ENCODE measurements at regions not wholly inside any gene's neighbourhood (a gene's known extent, or its start where the extent isn't known, plus 50 kb on each side); places are given as distances from the start of the nearest gene placed in this dataset.

GRCh38 chr12:127819056-127819455 is 447.9 kb upstream of the TMEM132C start:
- H3K4ac ChIP-seq (ENCODE audit: low read length) = no peak overlapping the region
- DNase-seq (ENCODE audit: low spot score) = no peak
- H3K23ac ChIP-seq (ENCODE audit: low read depth, low read length, poor library complexity) = no peak overlapping the region
- H4K8ac ChIP-seq (ENCODE audit: low read depth, low read length) = no peak overlapping the region
- H3K9me3 ChIP-seq (replicated peaks in 1 of 2; ENCODE audit: control insufficient read depth in 2 of 2, insufficient read depth in 1 of 2, low read depth in 1 of 2, low read length in 2 of 2) = peaks cover 0 to 1% of the 10 kb centered on the region in 2 donors
- no peak overlapping the region for H3K14ac ChIP-seq (ENCODE audit: low read length)
- no peak overlapping the region for H3K27ac ChIP-seq (replicated peaks; ENCODE audit: low read length)
- H3K79me1 ChIP-seq (ENCODE audit: low read depth, low read length) = no peaks in the 10 kb centered on the region
- H2AK5ac ChIP-seq (ENCODE audit: low read depth, low read length) = no peak overlapping the region
- no CpG with 5 or more reads among the region's 4 CpGs for WGBS, 2 donors (ENCODE audit: extremely low coverage in 2 of 2, insufficient read length in 2 of 2, insufficient replicate concordance in 1 of 2)
- no peak overlapping the region for H3K18ac ChIP-seq (ENCODE audit: low read length)
- H3K27me3 ChIP-seq (ENCODE audit: control insufficient read depth in 3 of 3, insufficient read depth in 3 of 3, low read depth in 1 of 3, low read length in 3 of 3) = no peaks in the 10 kb centered on the region
- no peak overlapping the region for H2BK12ac ChIP-seq (ENCODE audit: low read length)
- H3K4me3 ChIP-seq (ENCODE audit: low read length in 2 of 2) = no peak overlapping the region
- no peak overlapping the region for H2BK120ac ChIP-seq (ENCODE audit: low read depth, low read length)
- H2BK15ac ChIP-seq (ENCODE audit: low read length) = no peak overlapping the region
- no peak overlapping the region for H2AFZ ChIP-seq (ENCODE audit: low read length)
- peaks cover 0 to 3% of the 10 kb centered on the region in 2 donors for H3K4me1 ChIP-seq (ENCODE audit: control insufficient read depth in 2 of 2, insufficient read depth in 1 of 2, low read depth in 1 of 2, low read length in 2 of 2)
- no peaks in the 10 kb centered on the region for H3K36me3 ChIP-seq (replicated peaks in 1 of 2; ENCODE audit: control insufficient read depth in 2 of 2, insufficient read depth in 2 of 2, low read length in 2 of 2)
- no peak overlapping the region for H3K9ac ChIP-seq (ENCODE audit: low read depth, low read length, poor library complexity)
- H3K4me2 ChIP-seq (ENCODE audit: insufficient read depth, low read length, poor library complexity, severe bottlenecking) = no peak overlapping the region
- no peak overlapping the region for H2BK5ac ChIP-seq (ENCODE audit: low read length)
- H4K91ac ChIP-seq (ENCODE audit: low read depth, low read length, poor library complexity) = no peak overlapping the region

- Histone ChIP-seq H2BK120ac (ENCODE audit: low read depth, low read length) (no peak overlapping the region), H3K36me3 (replicated peaks in 1 of 2; ENCODE audit: control insufficient read depth in 2 of 2, insufficient read depth in 2 of 2, low read length in 2 of 2) (no peaks in the 10 kb centered on the region), H3K4me2 (ENCODE audit: insufficient read depth, low read length, poor library complexity, severe bottlenecking) (no peak overlapping the region), H3K4me3 (ENCODE audit: low read length in 2 of 2) (no peak overlapping the region), H2BK5ac (ENCODE audit: low read length) (no peak overlapping the region), H3K27ac (replicated peaks; ENCODE audit: low read length) (no peak overlapping the region), H3K14ac (ENCODE audit: low read length) (no peak overlapping the region), H3K23ac (ENCODE audit: low read depth, low read length, poor library complexity) (no peak overlapping the region), H3K4ac (ENCODE audit: low read length) (no peak overlapping the region), H3K79me1 (ENCODE audit: low read depth, low read length) (no peaks in the 10 kb centered on the region), H4K91ac (ENCODE audit: low read depth, low read length, poor library complexity) (no peak overlapping the region), H3K18ac (ENCODE audit: low read length) (no peak overlapping the region), H2BK12ac (ENCODE audit: low read length) (no peak overlapping the region), H2BK15ac (ENCODE audit: low read length) (no peak overlapping the region), H2AK5ac (ENCODE audit: low read depth, low read length) (no peak overlapping the region), H3K9me3 (replicated peaks in 1 of 2; ENCODE audit: control insufficient read depth in 2 of 2, insufficient read depth in 1 of 2, low read depth in 1 of 2, low read length in 2 of 2) (peaks cover 0 to 1% of the 10 kb centered on the region in 2 donors), H3K9ac (ENCODE audit: low read depth, low read length, poor library complexity) (no peak overlapping the region), H3K4me1 (ENCODE audit: control insufficient read depth in 2 of 2, insufficient read depth in 1 of 2, low read depth in 1 of 2, low read length in 2 of 2) (peaks cover 0 to 3% of the 10 kb centered on the region in 2 donors), H3K27me3 (ENCODE audit: control insufficient read depth in 3 of 3, insufficient read depth in 3 of 3, low read depth in 1 of 3, low read length in 3 of 3) (no peaks in the 10 kb centered on the region), H2AFZ (ENCODE audit: low read length) (no peak overlapping the region), H4K8ac (ENCODE audit: low read depth, low read length) (no peak overlapping the region)
- no peak for DNase-seq (ENCODE audit: low spot score)
- WGBS, 2 donors (ENCODE audit: extremely low coverage in 2 of 2, insufficient read length in 2 of 2, insufficient replicate concordance in 1 of 2) = no CpG with 5 or more reads among the region's 4 CpGs
These were observed 446.7 kb upstream of the TMEM132C start for GRCh38 chr12:127820271-127820670.

GRCh38 chr12:127820846-127821245 is 446.1 kb upstream of the TMEM132C start:
- Histone ChIP-seq H3K9ac (ENCODE audit: low read depth, low read length, poor library complexity) (no peak overlapping the region), H3K4me1 (ENCODE audit: control insufficient read depth in 2 of 2, insufficient read depth in 1 of 2, low read depth in 1 of 2, low read length in 2 of 2) (peaks cover 0 to 3% of the 10 kb centered on the region in 2 donors)
- no CpG with 5 or more reads among the region's 7 CpGs for WGBS, 2 donors (ENCODE audit: extremely low coverage in 2 of 2, insufficient read length in 2 of 2, insufficient replicate concordance in 1 of 2)

GRCh38 chr12:127822809-127823411 is 444.1 kb upstream of the TMEM132C start:
- Histone ChIP-seq H3K27ac (replicated peaks; ENCODE audit: low read length) (no peak overlapping the region), H3K14ac (ENCODE audit: low read length) (no peak overlapping the region), H4K8ac (ENCODE audit: low read depth, low read length) (no peak overlapping the region), H3K23ac (ENCODE audit: low read depth, low read length, poor library complexity) (no peak overlapping the region), H3K9me3 (replicated peaks in 1 of 2; ENCODE audit: control insufficient read depth in 2 of 2, insufficient read depth in 1 of 2, low read depth in 1 of 2, low read length in 2 of 2) (no peaks in the 10 kb centered on the region), H3K4ac (ENCODE audit: low read length) (no peak overlapping the region), H2BK12ac (ENCODE audit: low read length) (no peak overlapping the region), H3K9ac (ENCODE audit: low read depth, low read length, poor library complexity) (no peak overlapping the region), H3K27me3 (ENCODE audit: control insufficient read depth in 3 of 3, insufficient read depth in 3 of 3, low read depth in 1 of 3, low read length in 3 of 3) (no peaks in the 10 kb centered on the region), H2BK5ac (ENCODE audit: low read length) (no peak overlapping the region), H2BK120ac (ENCODE audit: low read depth, low read length) (no peak overlapping the region), H2AK5ac (ENCODE audit: low read depth, low read length) (no peak overlapping the region), H3K36me3 (replicated peaks in 1 of 2; ENCODE audit: control insufficient read depth in 2 of 2, insufficient read depth in 2 of 2, low read length in 2 of 2) (no peaks in the 10 kb centered on the region), H3K4me2 (ENCODE audit: insufficient read depth, low read length, poor library complexity, severe bottlenecking) (no peak overlapping the region), H3K18ac (ENCODE audit: low read length) (no peak overlapping the region), H4K91ac (ENCODE audit: low read depth, low read length, poor library complexity) (no peak overlapping the region), H3K4me3 (ENCODE audit: low read length in 2 of 2) (no peak overlapping the region), H2AFZ (ENCODE audit: low read length) (no peak overlapping the region), H3K4me1 (ENCODE audit: control insufficient read depth in 2 of 2, insufficient read depth in 1 of 2, low read depth in 1 of 2, low read length in 2 of 2) (peaks cover 0 to 3% of the 10 kb centered on the region in 2 donors), H3K79me1 (ENCODE audit: low read depth, low read length) (no peaks in the 10 kb centered on the region), H2BK15ac (ENCODE audit: low read length) (no peak overlapping the region)
- no peak for DNase-seq (ENCODE audit: low spot score)
- no CpG with 5 or more reads among the region's 6 CpGs for WGBS, 2 donors (ENCODE audit: extremely low coverage in 2 of 2, insufficient read length in 2 of 2, insufficient replicate concordance in 1 of 2)

More at GRCh38 chr12:127820846-127821245, 446.1 kb upstream of the TMEM132C start:
- H3K36me3 ChIP-seq (replicated peaks in 1 of 2; ENCODE audit: control insufficient read depth in 2 of 2, insufficient read depth in 2 of 2, low read length in 2 of 2) = no peaks in the 10 kb centered on the region
- no peak overlapping the region for H2BK5ac ChIP-seq (ENCODE audit: low read length)
- H2BK120ac ChIP-seq (ENCODE audit: low read depth, low read length) = no peak overlapping the region
- H3K27ac ChIP-seq (replicated peaks; ENCODE audit: low read length) = no peak overlapping the region
- no peak for DNase-seq (ENCODE audit: low spot score)
- no peak overlapping the region for H3K4ac ChIP-seq (ENCODE audit: low read length)
- no peak overlapping the region for H2BK15ac ChIP-seq (ENCODE audit: low read length)
- no peak overlapping the region for H3K4me2 ChIP-seq (ENCODE audit: insufficient read depth, low read length, poor library complexity, severe bottlenecking)
- H3K23ac ChIP-seq (ENCODE audit: low read depth, low read length, poor library complexity) = no peak overlapping the region
- no peak overlapping the region for H2BK12ac ChIP-seq (ENCODE audit: low read length)
- H3K14ac ChIP-seq (ENCODE audit: low read length) = no peak overlapping the region
- no peak overlapping the region for H2AFZ ChIP-seq (ENCODE audit: low read length)
- H3K79me1 ChIP-seq (ENCODE audit: low read depth, low read length) = no peaks in the 10 kb centered on the region
- peaks cover 0 to under 1% of the 10 kb centered on the region in 2 donors for H3K9me3 ChIP-seq (replicated peaks in 1 of 2; ENCODE audit: control insufficient read depth in 2 of 2, insufficient read depth in 1 of 2, low read depth in 1 of 2, low read length in 2 of 2)
- no peak overlapping the region for H4K91ac ChIP-seq (ENCODE audit: low read depth, low read length, poor library complexity)
- no peak overlapping the region for H3K4me3 ChIP-seq (ENCODE audit: low read length in 2 of 2)
- H3K27me3 ChIP-seq (ENCODE audit: control insufficient read depth in 3 of 3, insufficient read depth in 3 of 3, low read depth in 1 of 3, low read length in 3 of 3) = no peaks in the 10 kb centered on the region
- no peak overlapping the region for H4K8ac ChIP-seq (ENCODE audit: low read depth, low read length)
- no peak overlapping the region for H2AK5ac ChIP-seq (ENCODE audit: low read depth, low read length)
- H3K18ac ChIP-seq (ENCODE audit: low read length) = no peak overlapping the region
